Neural cell (in vitro differentiated cells): ENCODE measurements at regions not wholly inside any gene's neighbourhood (a gene's known extent, or its start where the extent isn't known, plus 50 kb on each side); places are given as distances from the start of the nearest gene placed in this dataset.

ENCODE experiments used
- H2AFZ ChIP-seq: fragments of 200-600, 300-800 bp; sonication (generic), shearing (Covaris generic); 2 replicates; pipeline ENCODE4 v1.6.0; 2014; ENCODE audit warnings: low read depth, mild to moderate bottlenecking, antibody characterized with exemption, low read length, moderate library complexity
- H3F3A ChIP-seq: fragments of 200-600 bp; shearing (Covaris generic); 2 replicates; pipeline ENCODE4 v1.6.1; 2016; ENCODE audit warnings: mild to moderate bottlenecking, moderate library complexity, mixed read lengths, antibody characterized with exemption, low read length; ENCODE audit not compliant: insufficient read depth, poor library complexity, severe bottlenecking
- H3K27ac ChIP-seq: fragments of 200-600, 300-800 bp; sonication (generic), shearing (Covaris generic); 2 replicates; pipeline ENCODE4 v1.5.1; 2014; ENCODE audit warnings: mild to moderate bottlenecking, low read length, moderate library complexity
- H3K27me3 ChIP-seq: fragments of 300-800, 200-600 bp; sonication (generic), shearing (Covaris generic); 2 replicates; pipeline ENCODE4 v1.6.0; 2014; ENCODE audit warnings: mild to moderate bottlenecking, low read depth, low read length, moderate library complexity; ENCODE audit not compliant: insufficient read depth
- H3K36me3 ChIP-seq: fragments of 300-800, 200-600 bp; sonication (generic), shearing (Covaris generic); 2 replicates; pipeline ENCODE4 v1.5.1; 2014; ENCODE audit warnings: mild to moderate bottlenecking, antibody characterized with exemption, low read length, moderate library complexity; ENCODE audit not compliant: insufficient read depth
- H3K4me2 ChIP-seq: fragments of 300-800, 200-600 bp; sonication (generic), shearing (Covaris generic); 2 replicates; pipeline ENCODE4 v1.6.0; 2014; ENCODE audit warnings: mild to moderate bottlenecking, low read length
- H3K4me3 ChIP-seq: fragments of 300-800, 200-600 bp; sonication (generic), shearing (Covaris generic); 2 replicates; pipeline ENCODE4 v1.5.1; 2014; ENCODE audit warnings: mild to moderate bottlenecking, low read length, moderate library complexity
- H3K79me2 ChIP-seq: fragments of 200-600 bp; shearing (Covaris generic); replicated peaks from 2 replicates; pipeline ENCODE4 v1.6.0; 2014; ENCODE audit warnings: mild to moderate bottlenecking, low read length, moderate library complexity; ENCODE audit not compliant: insufficient read depth
- H3K9ac ChIP-seq: fragments of 300-800, 200-600 bp; sonication (generic), shearing (Covaris generic); 2 replicates; pipeline ENCODE4 v1.6.1; 2016; ENCODE audit warnings: mild to moderate bottlenecking, low read length, mixed read lengths
- H3K9me2 ChIP-seq: fragments of 200-600 bp; shearing (Covaris generic); 2 replicates; pipeline ENCODE4 v1.6.1; 2016; ENCODE audit warnings: mild to moderate bottlenecking, low read length, mixed read lengths; ENCODE audit not compliant: insufficient read depth
- H3K9me3 ChIP-seq: fragments of 200-600, 300-800 bp; sonication (generic), shearing (Covaris generic); 2 replicates; pipeline ENCODE4 v1.6.1; 2016; ENCODE audit warnings: mild to moderate bottlenecking, mixed run types, low read length, moderate library complexity, mixed read lengths
- H4K20me1 ChIP-seq: fragments of 200-600 bp; shearing (Covaris generic); 2 replicates; pipeline ENCODE4 v1.6.1; 2016; ENCODE audit warnings: mild to moderate bottlenecking, mixed run types; ENCODE audit not compliant: insufficient read depth
- CTCF ChIP-seq: fragments of 450-650 bp; IDR thresholded peaks from 2 replicates; pipeline ENCODE4 v1.5.1; 2014; ENCODE audit warnings: antibody characterized with exemption, mild to moderate bottlenecking, moderate library complexity; ENCODE audit not compliant: poor library complexity, severe bottlenecking
- EP300 ChIP-seq: fragments of 450-650 bp; conservative IDR thresholded peaks from 2 replicates; pipeline ENCODE4 v1.6.1; 2014; ENCODE audit warnings: antibody characterized with exemption, mild to moderate bottlenecking, moderate library complexity; ENCODE audit not compliant: poor library complexity, severe bottlenecking
- EZH2 ChIP-seq: fragments of 200-600, 300-800 bp; shearing (Covaris generic), sonication (generic); IDR thresholded peaks from 2 replicates; pipeline ENCODE4 v1.6.1; 2014; ENCODE audit warnings: antibody characterized with exemption, low read length, borderline replicate concordance, mild to moderate bottlenecking; ENCODE audit not compliant: insufficient read depth, poor library complexity, severe bottlenecking
- MXI1 ChIP-seq: fragments of 450-650 bp; conservative IDR thresholded peaks from 2 replicates; pipeline ENCODE4 v1.6.1; 2014; ENCODE audit warnings: antibody characterized with exemption, mild to moderate bottlenecking; ENCODE audit not compliant: poor library complexity, severe bottlenecking
- POLR2AphosphoS5 ChIP-seq: IDR thresholded peaks from 2 replicates; pipeline ENCODE4 v1.6.1; 2012
- RAD21 ChIP-seq: fragments of 450-650 bp; conservative IDR thresholded peaks from 2 replicates; pipeline ENCODE4 v1.6.1; 2014; ENCODE audit warnings: antibody characterized with exemption, mild to moderate bottlenecking, moderate library complexity
- SMC3 ChIP-seq: fragments of 450-650 bp; conservative IDR thresholded peaks from 2 replicates; pipeline ENCODE4 v1.6.1; 2014; ENCODE audit warnings: antibody characterized with exemption, mild to moderate bottlenecking, moderate library complexity; ENCODE audit not compliant: poor library complexity
- TAF1 ChIP-seq: IDR thresholded peaks from 2 replicates; pipeline ENCODE4 v1.6.1; 2012; ENCODE audit warnings: low read depth
- TF ChIP-seq, protein P1 (sequence below): IDR thresholded peaks from 2 replicates; pipeline ENCODE4 v1.6.1; 2012; ENCODE audit warnings: borderline replicate concordance

GRCh38 chr6:146909886-146910285, 294.3 kb upstream of the STXBP5 start:
- no peaks in the 10 kb centered on the region for H3K9me3 ChIP-seq
- H3K27ac ChIP-seq: no peak overlapping the region
- H3K9ac ChIP-seq: no peak overlapping the region
- H3K4me2 ChIP-seq: no peak overlapping the region
- H3K9me2 ChIP-seq: no peaks in the 10 kb centered on the region
- H2AFZ ChIP-seq: no peak overlapping the region
- TF ChIP-seq MXI1: no peak
- TF ChIP-seq EP300: no peak
- no peak for TF ChIP-seq SMC3
- no peak for TF ChIP-seq CTCF
- no peak for TF ChIP-seq TAF1
- TF ChIP-seq POLR2AphosphoS5: no peak
- no peak for TF ChIP-seq EZH2
- TF ChIP-seq, protein P1, sequence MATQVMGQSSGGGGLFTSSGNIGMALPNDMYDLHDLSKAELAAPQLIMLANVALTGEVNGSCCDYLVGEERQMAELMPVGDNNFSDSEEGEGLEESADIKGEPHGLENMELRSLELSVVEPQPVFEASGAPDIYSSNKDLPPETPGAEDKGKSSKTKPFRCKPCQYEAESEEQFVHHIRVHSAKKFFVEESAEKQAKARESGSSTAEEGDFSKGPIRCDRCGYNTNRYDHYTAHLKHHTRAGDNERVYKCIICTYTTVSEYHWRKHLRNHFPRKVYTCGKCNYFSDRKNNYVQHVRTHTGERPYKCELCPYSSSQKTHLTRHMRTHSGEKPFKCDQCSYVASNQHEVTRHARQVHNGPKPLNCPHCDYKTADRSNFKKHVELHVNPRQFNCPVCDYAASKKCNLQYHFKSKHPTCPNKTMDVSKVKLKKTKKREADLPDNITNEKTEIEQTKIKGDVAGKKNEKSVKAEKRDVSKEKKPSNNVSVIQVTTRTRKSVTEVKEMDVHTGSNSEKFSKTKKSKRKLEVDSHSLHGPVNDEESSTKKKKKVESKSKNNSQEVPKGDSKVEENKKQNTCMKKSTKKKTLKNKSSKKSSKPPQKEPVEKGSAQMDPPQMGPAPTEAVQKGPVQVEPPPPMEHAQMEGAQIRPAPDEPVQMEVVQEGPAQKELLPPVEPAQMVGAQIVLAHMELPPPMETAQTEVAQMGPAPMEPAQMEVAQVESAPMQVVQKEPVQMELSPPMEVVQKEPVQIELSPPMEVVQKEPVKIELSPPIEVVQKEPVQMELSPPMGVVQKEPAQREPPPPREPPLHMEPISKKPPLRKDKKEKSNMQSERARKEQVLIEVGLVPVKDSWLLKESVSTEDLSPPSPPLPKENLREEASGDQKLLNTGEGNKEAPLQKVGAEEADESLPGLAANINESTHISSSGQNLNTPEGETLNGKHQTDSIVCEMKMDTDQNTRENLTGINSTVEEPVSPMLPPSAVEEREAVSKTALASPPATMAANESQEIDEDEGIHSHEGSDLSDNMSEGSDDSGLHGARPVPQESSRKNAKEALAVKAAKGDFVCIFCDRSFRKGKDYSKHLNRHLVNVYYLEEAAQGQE: no peak
- no peak for TF ChIP-seq RAD21
- H3F3A ChIP-seq: no peaks in the 10 kb centered on the region
- H4K20me1 ChIP-seq: no peaks in the 10 kb centered on the region
- no peak overlapping the region for H3K4me3 ChIP-seq
- no peaks in the 10 kb centered on the region for H3K79me2 ChIP-seq
- no peaks in the 10 kb centered on the region for H3K36me3 ChIP-seq
- H3K27me3 ChIP-seq: no peaks in the 10 kb centered on the region

DNA sequence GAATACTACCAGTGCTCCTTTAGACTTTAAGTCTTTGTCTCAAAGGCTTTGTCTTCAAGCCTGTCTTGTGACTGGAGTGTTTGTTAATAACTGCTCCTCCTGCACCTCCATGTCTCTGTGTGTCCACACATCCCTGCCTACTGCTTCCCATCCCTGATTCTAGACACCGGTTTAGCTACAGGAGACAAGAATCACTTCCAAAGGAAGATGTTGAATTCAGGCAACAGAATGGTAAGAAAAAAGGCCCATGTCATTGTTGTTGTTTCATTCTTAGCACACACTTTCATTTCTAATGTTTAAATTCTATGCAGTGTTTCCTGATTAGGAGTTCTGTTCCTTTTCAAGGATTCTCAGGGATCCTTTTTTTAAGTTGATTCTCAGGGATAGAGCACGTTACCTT, 293.6 kb upstream of the STXBP5 start:
- Histone ChIP-seq H3F3A (no peaks in the 10 kb centered on the region), H4K20me1 (no peaks in the 10 kb centered on the region), H3K4me3 (no peak overlapping the region), H2AFZ (no peak overlapping the region), H3K4me2 (no peak overlapping the region), H3K27me3 (no peaks in the 10 kb centered on the region), H3K9me2 (no peaks in the 10 kb centered on the region), H3K9ac (no peak overlapping the region), H3K9me3 (no peaks in the 10 kb centered on the region), H3K36me3 (no peaks in the 10 kb centered on the region), H3K79me2 (no peaks in the 10 kb centered on the region), H3K27ac (no peak overlapping the region)
- TF ChIP-seq CTCF (no peak), MXI1 (no peak), TAF1 (no peak), POLR2AphosphoS5 (no peak), SMC3 (no peak), EZH2 (no peak), RAD21 (no peak)
- TF ChIP-seq, protein P1: no peak
